Omental fat pad (tissue), 3 donors: ENCODE measurements at regions not wholly inside any gene's neighbourhood (a gene's known extent, or its start where the extent isn't known, plus 50 kb on each side); places are given as distances from the start of the nearest gene placed in this dataset.

Source experiments
- ATAC-seq: fragments of 150-250 bp; one replicate; pipeline ENCODE4 v1.9.1; 2016; ENCODE audit warnings: mild to moderate bottlenecking, moderate library complexity; ENCODE audit not compliant: low FRiP score
- DNase-seq: peaks from one replicate; pipeline ENCODE4 v3.0.0-alpha.2; 2019; ENCODE audit warnings: low spot score
- TF ChIP-seq, protein P1 (sequence below), 3 donors: fragments of 450-650 bp; IDR thresholded peaks; one replicate each; pipeline ENCODE4 v1.5.1; 2016 to 2017; ENCODE audit warnings: antibody characterized with exemption in 3 of 3, mild to moderate bottlenecking in 3 of 3, moderate library complexity in 2 of 3

- TF ChIP-seq, protein P1, sequence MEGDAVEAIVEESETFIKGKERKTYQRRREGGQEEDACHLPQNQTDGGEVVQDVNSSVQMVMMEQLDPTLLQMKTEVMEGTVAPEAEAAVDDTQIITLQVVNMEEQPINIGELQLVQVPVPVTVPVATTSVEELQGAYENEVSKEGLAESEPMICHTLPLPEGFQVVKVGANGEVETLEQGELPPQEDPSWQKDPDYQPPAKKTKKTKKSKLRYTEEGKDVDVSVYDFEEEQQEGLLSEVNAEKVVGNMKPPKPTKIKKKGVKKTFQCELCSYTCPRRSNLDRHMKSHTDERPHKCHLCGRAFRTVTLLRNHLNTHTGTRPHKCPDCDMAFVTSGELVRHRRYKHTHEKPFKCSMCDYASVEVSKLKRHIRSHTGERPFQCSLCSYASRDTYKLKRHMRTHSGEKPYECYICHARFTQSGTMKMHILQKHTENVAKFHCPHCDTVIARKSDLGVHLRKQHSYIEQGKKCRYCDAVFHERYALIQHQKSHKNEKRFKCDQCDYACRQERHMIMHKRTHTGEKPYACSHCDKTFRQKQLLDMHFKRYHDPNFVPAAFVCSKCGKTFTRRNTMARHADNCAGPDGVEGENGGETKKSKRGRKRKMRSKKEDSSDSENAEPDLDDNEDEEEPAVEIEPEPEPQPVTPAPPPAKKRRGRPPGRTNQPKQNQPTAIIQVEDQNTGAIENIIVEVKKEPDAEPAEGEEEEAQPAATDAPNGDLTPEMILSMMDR (IDR thresholded peaks at IDR 0.05) = no peak
- DNase-seq (no peak), ATAC-seq (no peak)
Observed at GRCh38 chr2:215687149-215688031, 251.5 kb upstream of the FN1 start.

- DNase-seq (no peak), ATAC-seq (no peak)
- TF ChIP-seq, protein P1 (IDR thresholded peaks at IDR 0.05) = no peak
Observed at GRCh38 chr2:215685238-215685990, 249.5 kb upstream of the FN1 start.

- DNase-seq (no peak), ATAC-seq (no peak)
- TF ChIP-seq, protein P1 (IDR thresholded peaks at IDR 0.05) = no peak
Observed at GRCh38 chr2:215684448-215685237, 248.8 kb upstream of the FN1 start.

DNA sequence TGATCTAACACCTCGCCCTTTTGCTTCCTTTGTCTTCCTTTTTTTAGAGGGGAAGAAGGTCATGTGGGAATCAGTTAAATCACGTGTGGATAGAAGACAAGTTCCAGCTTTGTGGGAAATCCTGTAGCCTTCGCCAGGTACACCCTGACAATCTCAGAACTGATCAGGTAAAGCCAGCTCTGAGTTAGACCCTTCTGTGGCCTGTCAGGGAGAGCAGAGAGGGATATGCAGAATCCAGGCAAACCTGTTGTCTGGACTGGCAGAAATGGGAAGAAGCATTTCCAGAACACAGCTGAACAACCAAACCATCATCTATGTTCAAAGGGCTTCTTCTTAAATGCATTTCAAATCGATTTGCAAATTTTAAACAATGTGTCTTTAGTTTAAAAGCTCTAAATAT lies 247.4 kb upstream of the FN1 start:
- no peak for DNase-seq
- TF ChIP-seq, protein P1 (IDR thresholded peaks at IDR 0.05) = no peak
- no peak for ATAC-seq

DNA sequence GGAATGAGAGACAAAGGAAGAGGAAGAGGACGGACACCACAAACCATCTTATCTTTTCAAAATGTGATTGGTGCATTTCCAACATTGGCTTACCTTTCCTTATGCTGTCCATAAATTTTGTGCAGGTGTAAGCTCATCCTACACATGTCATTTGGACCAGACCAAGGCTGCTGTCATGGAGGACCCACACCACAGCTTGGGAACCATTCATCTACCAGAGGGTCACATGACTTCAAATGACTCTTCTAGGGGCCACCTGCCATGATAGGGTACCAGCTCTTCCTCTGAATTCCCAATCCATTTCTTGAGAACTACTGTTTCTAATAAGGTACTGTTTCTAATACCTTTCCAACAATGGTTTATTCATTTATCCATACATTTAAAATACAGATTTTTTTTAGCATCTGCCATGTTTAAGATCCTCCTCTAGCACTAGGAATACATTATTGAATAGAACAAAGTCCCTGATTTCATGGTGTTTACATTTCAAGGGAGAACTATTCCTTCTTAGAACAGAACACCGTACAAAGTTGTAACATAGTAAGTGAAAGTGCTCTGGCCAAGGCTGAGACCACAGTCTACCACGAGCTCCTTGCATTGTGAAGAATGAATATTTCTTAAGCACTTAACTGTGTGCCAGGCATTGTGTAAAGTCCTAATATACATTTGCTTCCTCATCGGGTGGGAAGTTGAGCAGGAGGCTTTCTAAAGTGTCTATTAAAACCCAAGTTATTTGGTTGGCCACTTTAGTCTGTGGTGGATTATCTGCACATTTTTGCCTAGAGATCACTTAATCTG lies 246.1 kb upstream of the FN1 start:
- no peak for DNase-seq
- TF ChIP-seq, protein P1 (IDR thresholded peaks at IDR 0.05) = no peak

More for the DNA sequence above, 246.1 kb upstream of the FN1 start:
- ATAC-seq = no peak
